Vagina (tissue), 2 donors: ENCODE measurements at regions not wholly inside any gene's neighbourhood (a gene's known extent, or its start where the extent isn't known, plus 50 kb on each side); places are given as distances from the start of the nearest gene placed in this dataset.

ENCODE experiments used
- CTCF ChIP-seq, 3 experiments: fragments of 450-650 bp in 2 of 3; fragments of 200-600 bp in 1 of 3; sonication (generic) in 1 of 3; IDR thresholded peaks; one replicate each; pipeline ENCODE4 v1.5.1; 2017 to 2019; ENCODE audit warnings: antibody characterized with exemption in 3 of 3, mild to moderate bottlenecking in 2 of 3, moderate library complexity in 2 of 3
- POLR2A ChIP-seq, 2 donors: fragments of 450-650 bp; IDR thresholded peaks; one replicate each; pipeline ENCODE4 v1.6.1; 2017; ENCODE audit warnings: antibody characterized with exemption in 2 of 2, mild to moderate bottlenecking in 2 of 2, moderate library complexity in 2 of 2

- no peak for TF ChIP-seq CTCF (IDR thresholded peaks at IDR 0.05)
- no peak for TF ChIP-seq POLR2A (IDR thresholded peaks at IDR 0.05)
Observed at GRCh38 chr1:30146448-30146847, 576.9 kb downstream of the MATN1 start.
